ENCODE measurements at regions not wholly inside any gene's neighbourhood (a gene's known extent, or its start where the extent isn't known, plus 50 kb on each side); places are given as distances from the start of the nearest gene placed in this dataset.
"Not testable (repeated sequence)": the region's sequence is repeated elsewhere in the genome, so short reads cannot be mapped to it uniquely, and the experiment has no call there.

- no peak for DNase-seq (ENCODE audit: low read depth)
Observed at GRCh38 chr14:89697281-89698060, 257.1 kb downstream of the EFCAB11 start.

- no peak for DNase-seq (ENCODE audit: low read depth)
Observed at GRCh38 chr14:89695846-89696245, 258.7 kb downstream of the EFCAB11 start.

- DNase-seq (ENCODE audit: low read depth), result no peak
Observed at GRCh38 chr14:89690139-89690538, 264.4 kb downstream of the EFCAB11 start.

- DNase-seq (ENCODE audit: low read depth), result not testable (repeated sequence)
Observed at GRCh38 chr14:89689711-89690110, 264.8 kb downstream of the EFCAB11 start.

- DNase-seq (ENCODE audit: low read depth), result no peak
Observed at GRCh38 chr14:89688507-89689211, 265.9 kb downstream of the EFCAB11 start.

GRCh38 chr14:89687129-89687528 lies 267.4 kb downstream of the EFCAB11 start:
- not testable (repeated sequence) for DNase-seq (ENCODE audit: low read depth)

- DNase-seq (ENCODE audit: low read depth), result no peak
Observed at GRCh38 chr14:89684139-89684538, 267.1 kb upstream of the FOXN3 start.

- DNase-seq (ENCODE audit: low read depth), result no peak
Observed at GRCh38 chr14:89681086-89682018, 264.3 kb upstream of the FOXN3 start.

- no peak for DNase-seq (ENCODE audit: low read depth)
Observed at GRCh38 chr14:89680156-89680555, 263.1 kb upstream of the FOXN3 start.

- DNase-seq (ENCODE audit: low read depth), result no peak
Observed at GRCh38 chr14:89678768-89679167, 261.7 kb upstream of the FOXN3 start.

- DNase-seq (ENCODE audit: low read depth), result no peak
Observed at GRCh38 chr14:89675590-89675989, 258.6 kb upstream of the FOXN3 start.

GRCh38 chr14:89674936-89675335 lies 257.9 kb upstream of the FOXN3 start:
- no peak for DNase-seq (ENCODE audit: low read depth)

- DNase-seq (ENCODE audit: low read depth), result no peak
Observed at GRCh38 chr14:89674240-89674639, 257.2 kb upstream of the FOXN3 start.

- DNase-seq (ENCODE audit: low read depth), result no peak
Observed at GRCh38 chr14:89673512-89674225, 256.6 kb upstream of the FOXN3 start.

GRCh38 chr14:89672636-89673511 lies 255.8 kb upstream of the FOXN3 start:
- no peak for DNase-seq (ENCODE audit: low read depth)

- no peak for DNase-seq (ENCODE audit: low read depth)
Observed at GRCh38 chr14:89669193-89669592, 252.2 kb upstream of the FOXN3 start.

- no peak for DNase-seq (ENCODE audit: low read depth)
Observed at GRCh38 chr14:89667983-89668382, 250.9 kb upstream of the FOXN3 start.

- not testable (repeated sequence) for DNase-seq (ENCODE audit: low read depth)
Observed at GRCh38 chr14:89665300-89666081, 248.5 kb upstream of the FOXN3 start.

- no peak for DNase-seq (ENCODE audit: low read depth)
Observed at GRCh38 chr14:89661392-89661791, 244.4 kb upstream of the FOXN3 start.

Data from T follicular helper cell (primary cell).